CD14-positive monocyte (primary cell): ENCODE measurements at regions not wholly inside any gene's neighbourhood (a gene's known extent, or its start where the extent isn't known, plus 50 kb on each side); places are given as distances from the start of the nearest gene placed in this dataset. TPM values are rescaled to one million over a fixed set of nuclear protein-coding genes. Genes with fewer than 3 reads are reported as not detected.

Source experiments
- DNase-seq, 3 donors: peaks; one replicate each; pipeline ENCODE4 v3.0.0-alpha.2; 2011 to 2022
- H2AFZ ChIP-seq: 2 replicates; pipeline ENCODE4 v1.6.0; 2012; ENCODE audit warnings: mild to moderate bottlenecking, low read depth, low read length, inconsistent platforms; ENCODE audit not compliant: insufficient read depth, poor library complexity, severe bottlenecking
- H3K27ac ChIP-seq, 2 donors: 1 replicate in 1 of 2; 2 replicates in 1 of 2; pipeline ENCODE4 v1.5.1; 2012 to 2013; ENCODE audit warnings: low read length in 2 of 2, control low read depth in 1 of 2, inconsistent platforms in 1 of 2, low read depth in 1 of 2, mild to moderate bottlenecking in 1 of 2
- H3K27me3 ChIP-seq, 2 donors: one replicate each; pipeline versions ENCODE4 v1.6.0 to v1.6.1; 2011 to 2013; ENCODE audit warnings: low read length in 2 of 2; ENCODE audit not compliant: control insufficient read depth in 2 of 2, insufficient read depth in 2 of 2
- H3K36me3 ChIP-seq, 2 donors: replicated peaks in 1 of 2; 1 replicate in 1 of 2; 2 replicates in 1 of 2; pipeline versions ENCODE4 v1.5.1 to v1.6.1; 2012 to 2013; ENCODE audit warnings: low read length in 2 of 2, control low read depth in 1 of 2, inconsistent platforms in 1 of 2, mild to moderate bottlenecking in 1 of 2; ENCODE audit not compliant: insufficient read depth in 2 of 2, control insufficient read depth in 1 of 2
- H3K4me1 ChIP-seq, 2 donors: 1 replicate in 1 of 2; 2 replicates in 1 of 2; pipeline versions ENCODE4 v1.5.1 to v1.6.1; 2012 to 2013; ENCODE audit warnings: low read length in 2 of 2, control low read depth in 1 of 2, inconsistent platforms in 1 of 2, mild to moderate bottlenecking in 1 of 2, moderate library complexity in 1 of 2; ENCODE audit not compliant: insufficient read depth in 2 of 2, control insufficient read depth in 1 of 2
- H3K4me2 ChIP-seq: replicated peaks from 2 replicates; pipeline ENCODE3; 2012; ENCODE audit warnings: low read length, moderate library complexity, mild to moderate bottlenecking; ENCODE audit not compliant: poor library complexity, severe bottlenecking; ENCODE audit errors: extremely low read depth
- H3K4me3 ChIP-seq, 3 experiments: fragments of 200-600 bp in 1 of 3; sonication (generic) in 1 of 3; replicated peaks in 1 of 3; 1 replicate in 2 of 3; 2 replicates in 1 of 3; pipeline ENCODE4 v1.5.1; 2011 to 2013; ENCODE audit warnings: low read length in 3 of 3, mild to moderate bottlenecking in 3 of 3, control low read depth in 2 of 3, low read depth in 2 of 3, inconsistent platforms in 1 of 3, moderate library complexity in 1 of 3
- H3K79me2 ChIP-seq: 2 replicates; pipeline ENCODE4 v1.6.0; 2012; ENCODE audit warnings: mild to moderate bottlenecking, control low read depth, inconsistent platforms, low read length, moderate library complexity; ENCODE audit not compliant: insufficient read depth
- H3K9ac ChIP-seq: 2 replicates; pipeline ENCODE4 v1.6.0; 2017; ENCODE audit warnings: low read length, mild to moderate bottlenecking; ENCODE audit not compliant: insufficient read depth, poor library complexity, severe bottlenecking
- H3K9me3 ChIP-seq, 2 donors: replicated peaks in 1 of 2; 1 replicate in 1 of 2; 2 replicates in 1 of 2; pipeline versions ENCODE4 v1.5.1 to v1.6.1; 2012 to 2013; ENCODE audit warnings: low read length in 2 of 2, control low read depth in 1 of 2; ENCODE audit not compliant: control insufficient read depth in 1 of 2, insufficient read depth in 1 of 2
- H4K20me1 ChIP-seq: 2 replicates; pipeline ENCODE4 v1.6.0; 2012; ENCODE audit warnings: mild to moderate bottlenecking, low read length, control low read depth, moderate library complexity; ENCODE audit not compliant: insufficient read depth
- H3K27ac Mint-ChIP-seq, 7 donors: one replicate each; pipeline ENCODE4 v1.8.0; 2020; ENCODE audit warnings: mild to moderate bottlenecking in 7 of 7, mixed read lengths in 7 of 7, moderate library complexity in 6 of 7, inconsistent platforms in 2 of 7
- H3K27me3 Mint-ChIP-seq, 3 donors: one replicate each; pipeline ENCODE4 v1.8.0; 2021 to 2022; ENCODE audit warnings: low read depth in 3 of 3, mild to moderate bottlenecking in 3 of 3, mixed read lengths in 3 of 3, moderate library complexity in 3 of 3, inconsistent platforms in 1 of 3
- H3K36me3 Mint-ChIP-seq, 2 donors: one replicate each; pipeline ENCODE4 v1.8.0; 2020; ENCODE audit warnings: mixed read lengths in 2 of 2, inconsistent platforms in 1 of 2, mild to moderate bottlenecking in 1 of 2
- H3K4me1 Mint-ChIP-seq: one replicate; pipeline ENCODE4 v1.8.0; 2020; ENCODE audit warnings: mild to moderate bottlenecking, mixed read lengths
- H3K4me3 Mint-ChIP-seq, 2 donors: one replicate each; pipeline ENCODE4 v1.8.0; 2020; ENCODE audit warnings: mild to moderate bottlenecking in 2 of 2, mixed read lengths in 2 of 2, moderate library complexity in 1 of 2
- H3K9me3 Mint-ChIP-seq, 7 donors: one replicate each; pipeline ENCODE4 v1.8.0; 2020 to 2022; ENCODE audit warnings: mixed read lengths in 7 of 7, mild to moderate bottlenecking in 6 of 7, moderate library complexity in 6 of 7, inconsistent platforms in 2 of 7
- CTCF ChIP-seq: fragments of 200-600 bp; IDR thresholded peaks from one replicate; pipeline ENCODE4 v1.8.0; 2022; ENCODE audit warnings: antibody characterized with exemption, mild to moderate bottlenecking
- WGBS: methylation state at CpG from one replicate; pipeline ENCODE4 v1.1.5; 2013; ENCODE audit warnings: missing lambda C conversion rate; ENCODE audit not compliant: insufficient coverage; 5-methylcytosine and 5-hydroxymethylcytosine counted together
- intact Hi-C, 2 donors: fragments of 100-400 bp; cut with micrococcal nuclease; formaldehyde crosslinking; loops; one replicate each; pipeline versions ENCODE4 v1.15.0 to v1.15.1; 2023
- small RNA-seq: library from RNA; depleted of rRNA; stranded (forward); fragments of <200 nt; gene quantifications from one replicate; pipeline ENCODE3, GENCODE V24; 2012; ENCODE audit warnings: low read depth; ENCODE audit not compliant: insufficient read length

- Mint-ChIP-seq H3K27ac (no peak overlapping the region), H3K9me3 (peaks cover 0 to 2% (median 0%) of the 10 kb centered on the region in 7 donors), H3K36me3 (no peaks in the 10 kb centered on the region), H3K27me3 (peaks cover 0 to 4% (median 0%) of the 10 kb centered on the region in 3 donors), H3K4me1 (peaks cover 13% of the 10 kb centered on the region), H3K4me3 (no peak overlapping the region)
- intact Hi-C loops: no loop called here
- Histone ChIP-seq H3K4me1 (peaks cover 0 to 5% of the 10 kb centered on the region in 2 donors), H3K27ac (no peak overlapping the region), H4K20me1 (no peaks in the 10 kb centered on the region), H3K4me3 (no peak overlapping the region), H3K4me2 (no peak overlapping the region), H2AFZ (no peak overlapping the region), H3K9me3 (no peaks in the 10 kb centered on the region), H3K36me3 (no peaks in the 10 kb centered on the region), H3K79me2 (no peaks in the 10 kb centered on the region), H3K27me3 (no peaks in the 10 kb centered on the region), H3K9ac (no peak overlapping the region)
- 97% methylated on average over 3 of the region's 4 CpGs for WGBS
- no peak for DNase-seq
- no peak for TF ChIP-seq CTCF
Observed at GRCh38 chr4:124596816-124597215, 115.7 kb downstream of the ANKRD50 start.

GRCh38 chr4:124610211-124610610, 102.3 kb downstream of the ANKRD50 start:
- Histone ChIP-seq H4K20me1 (no peaks in the 10 kb centered on the region), H2AFZ (no peak overlapping the region), H3K4me2 (no peak overlapping the region), H3K4me3 (no peak overlapping the region), H3K27ac (no peak overlapping the region), H3K36me3 (no peaks in the 10 kb centered on the region), H3K9me3 (no peaks in the 10 kb centered on the region), H3K79me2 (no peaks in the 10 kb centered on the region), H3K4me1 (no peaks in the 10 kb centered on the region), H3K9ac (no peak overlapping the region), H3K27me3 (no peaks in the 10 kb centered on the region)
- no peak for TF ChIP-seq CTCF
- intact Hi-C loops: no loop called here
- Mint-ChIP-seq H3K27me3 (peaks cover 0 to 2% (median 0%) of the 10 kb centered on the region in 3 donors), H3K4me3 (no peak overlapping the region), H3K4me1 (no peaks in the 10 kb centered on the region), H3K27ac (no peak overlapping the region), H3K36me3 (no peaks in the 10 kb centered on the region), H3K9me3 (peaks cover 0 to 9% (median 4%) of the 10 kb centered on the region in 7 donors)
- DNase-seq: no peak
- WGBS: no CpG with 5 or more reads among the region's 2 CpGs

Small RNA genes in the stretch of these regions (small RNA-seq; reads per million reads assigned to genes)
- not detected for gene AC093767.1
